Peyer's patch (tissue), 4 donors: ENCODE measurements at regions not wholly inside any gene's neighbourhood (a gene's known extent, or its start where the extent isn't known, plus 50 kb on each side); places are given as distances from the start of the nearest gene placed in this dataset.

Experiments used
- DNase-seq, 3 donors: peaks; one replicate each; pipeline ENCODE4 v3.0.0-alpha.2; 2017 to 2019
- H3K27ac ChIP-seq, 4 donors: fragments of 200-600 bp; sonication (generic); one replicate each; pipeline ENCODE4 v1.5.1; 2016 to 2019
- H3K27me3 ChIP-seq, 2 donors: fragments of 200-600 bp; sonication (generic); one replicate each; pipeline ENCODE4 v1.5.1; 2019
- H3K36me3 ChIP-seq, 3 donors: fragments of 200-600 bp; sonication (generic); one replicate each; pipeline ENCODE4 v1.5.1; 2016 to 2019
- H3K4me1 ChIP-seq, 4 donors: fragments of 200-600 bp; sonication (generic); one replicate each; pipeline ENCODE4 v1.5.1; 2016 to 2019
- H3K4me3 ChIP-seq, 4 donors: fragments of 200-600 bp; sonication (generic); 1 replicate in 3 of 4; 2 replicates in 1 of 4; pipeline ENCODE4 v1.5.1; 2016 to 2019; ENCODE audit warnings: mild to moderate bottlenecking in 1 of 4
- H3K9me3 ChIP-seq, 4 donors: fragments of 200-600 bp; sonication (generic); one replicate each; pipeline ENCODE4 v1.5.1; 2016 to 2019; ENCODE audit warnings: mild to moderate bottlenecking in 1 of 4
- CTCF ChIP-seq, 6 experiments: fragments of 450-650 bp in 4 of 6; fragments of 200-600 bp in 2 of 6; sonication (generic) in 1 of 6; IDR thresholded peaks; one replicate each; pipeline ENCODE4 v1.5.1; 2017 to 2019; ENCODE audit warnings: antibody characterized with exemption in 6 of 6, mild to moderate bottlenecking in 3 of 6, moderate library complexity in 1 of 6
- POLR2A ChIP-seq, 2 donors: fragments of 450-650 bp; IDR thresholded peaks; one replicate each; pipeline ENCODE4 v1.5.1; 2017; ENCODE audit warnings: antibody characterized with exemption in 2 of 2, mild to moderate bottlenecking in 2 of 2, moderate library complexity in 2 of 2

- Histone ChIP-seq H3K4me1 (peaks cover 0 to 2% (median 0%) of the 10 kb centered on the region in 4 donors), H3K4me3 (no peak overlapping the region), H3K36me3 (no peaks in the 10 kb centered on the region), H3K27ac (no peak overlapping the region), H3K27me3 (no peaks in the 10 kb centered on the region), H3K9me3 (peaks cover 0 to 3% (median 0%) of the 10 kb centered on the region in 4 donors)
- DNase-seq: no peak
- no peak for TF ChIP-seq CTCF (IDR thresholded peaks at IDR 0.05)
- no peak for TF ChIP-seq POLR2A (IDR thresholded peaks at IDR 0.05)
These were observed 68.1 kb upstream of the ABI3BP start for GRCh38 chr3:101061312-101061711.

GRCh38 chr3:101050866-101051265 is 57.6 kb upstream of the ABI3BP start:
- no peak for DNase-seq
- Histone ChIP-seq H3K27me3 (no peaks in the 10 kb centered on the region), H3K27ac (no peak overlapping the region), H3K4me3 (no peak overlapping the region), H3K9me3 (no peaks in the 10 kb centered on the region), H3K4me1 (no peaks in the 10 kb centered on the region), H3K36me3 (no peaks in the 10 kb centered on the region)
- no peak for TF ChIP-seq CTCF (IDR thresholded peaks at IDR 0.05)

- Histone ChIP-seq H3K27me3 (no peaks in the 10 kb centered on the region), H3K36me3 (no peaks in the 10 kb centered on the region), H3K4me3 (no peak overlapping the region), H3K27ac (no peak overlapping the region), H3K9me3 (no peaks in the 10 kb centered on the region), H3K4me1 (no peaks in the 10 kb centered on the region)
- no peak for DNase-seq
- TF ChIP-seq POLR2A (IDR thresholded peaks at IDR 0.05) (no peak), CTCF (IDR thresholded peaks at IDR 0.05) (no peak)
These were observed 56.8 kb upstream of the ABI3BP start for GRCh38 chr3:101050046-101050445.

GRCh38 chr3:101049532-101049931 is 56.3 kb upstream of the ABI3BP start:
- Histone ChIP-seq H3K27me3 (no peaks in the 10 kb centered on the region), H3K9me3 (no peaks in the 10 kb centered on the region), H3K36me3 (no peaks in the 10 kb centered on the region), H3K4me1 (no peaks in the 10 kb centered on the region), H3K27ac (no peak overlapping the region), H3K4me3 (no peak overlapping the region)
- TF ChIP-seq CTCF (IDR thresholded peaks at IDR 0.05) (no peak), POLR2A (IDR thresholded peaks at IDR 0.05) (no peak)
- DNase-seq: no peak

- Histone ChIP-seq H3K27me3 (no peaks in the 10 kb centered on the region), H3K27ac (no peak overlapping the region), H3K4me3 (no peak overlapping the region), H3K9me3 (no peaks in the 10 kb centered on the region), H3K36me3 (no peaks in the 10 kb centered on the region), H3K4me1 (no peaks in the 10 kb centered on the region)
- no peak for DNase-seq
- TF ChIP-seq CTCF (IDR thresholded peaks at IDR 0.05) (no peak), POLR2A (IDR thresholded peaks at IDR 0.05) (no peak)
These were observed 50.5 kb upstream of the ABI3BP start for GRCh38 chr3:101043687-101044078.

GRCh38 chr3:101042996-101043686 is 49.9 kb upstream of the ABI3BP start:
- DNase-seq: no peak
- H3K27me3 ChIP-seq: no peaks in the 10 kb centered on the region
- TF ChIP-seq CTCF (IDR thresholded peaks at IDR 0.05) (no peak), POLR2A (IDR thresholded peaks at IDR 0.05) (no peak)
- H3K27ac ChIP-seq: no peak overlapping the region
- H3K9me3 ChIP-seq: no peaks in the 10 kb centered on the region
- H3K4me1 ChIP-seq: no peaks in the 10 kb centered on the region
- H3K4me3 ChIP-seq: no peak overlapping the region
- no peaks in the 10 kb centered on the region for H3K36me3 ChIP-seq
